Gastrocnemius medialis (tissue), 4 donors: ENCODE measurements at regions not wholly inside any gene's neighbourhood (a gene's known extent, or its start where the extent isn't known, plus 50 kb on each side); places are given as distances from the start of the nearest gene placed in this dataset.

ENCODE experiments used
- ATAC-seq, 2 donors: fragments of 150-250 bp; one replicate each; pipeline ENCODE4 v1.9.1; 2016
- DNase-seq, 2 donors: peaks; one replicate each; pipeline ENCODE4 v3.0.0-alpha.2; 2019
- H3K27ac ChIP-seq, 4 donors: fragments of 200-600 bp; sonication (generic); 1 replicate in 1 of 4; 2 replicates in 3 of 4; pipeline ENCODE4 v1.5.1; 2016 to 2018; ENCODE audit warnings: mild to moderate bottlenecking in 2 of 4, moderate library complexity in 1 of 4
- H3K27me3 ChIP-seq, 3 donors: fragments of 200-600 bp; sonication (generic) in 2 of 3; 1 replicate in 1 of 3; 2 replicates in 2 of 3; pipeline versions ENCODE4 v1.5.1 to v1.6.0; 2016 to 2019; ENCODE audit warnings: mild to moderate bottlenecking in 1 of 3, moderate library complexity in 1 of 3
- H3K36me3 ChIP-seq, 2 donors: fragments of 200-600 bp; sonication (generic) in 1 of 2; one replicate each; pipeline ENCODE4 v1.5.1; 2017 to 2018
- H3K4me1 ChIP-seq, 2 donors: fragments of 200-600 bp; sonication (generic) in 1 of 2; one replicate each; pipeline ENCODE4 v1.5.1; 2016 to 2017; ENCODE audit warnings: mild to moderate bottlenecking in 2 of 2
- H3K4me3 ChIP-seq, 4 donors: fragments of 200-600 bp; sonication (generic) in 3 of 4; 1 replicate in 1 of 4; 2 replicates in 3 of 4; pipeline ENCODE4 v1.5.1; 2016 to 2019; ENCODE audit warnings: mild to moderate bottlenecking in 2 of 4
- H3K9me3 ChIP-seq, 3 donors: fragments of 200-600 bp; sonication (generic) in 2 of 3; 1 replicate in 1 of 3; 2 replicates in 2 of 3; pipeline ENCODE4 v1.5.1; 2016 to 2019
- CTCF ChIP-seq, 5 experiments: fragments of 450-650 bp in 3 of 5; fragments of 200-600 bp in 2 of 5; sonication (generic) in 2 of 5; IDR thresholded peaks in 4 of 5; conservative IDR thresholded peaks in 1 of 5; 1 replicate in 4 of 5; 2 replicates in 1 of 5; pipeline ENCODE4 v1.5.1; 2016 to 2019; ENCODE audit warnings: antibody characterized with exemption in 5 of 5, mild to moderate bottlenecking in 3 of 5, moderate library complexity in 3 of 5
- POLR2A ChIP-seq, 2 donors: fragments of 450-650 bp; IDR thresholded peaks; one replicate each; pipeline ENCODE4 v1.6.1; 2017; ENCODE audit warnings: antibody characterized with exemption in 2 of 2, mild to moderate bottlenecking in 2 of 2, moderate library complexity in 2 of 2
- in situ Hi-C, 4 donors: fragments of 200-750 bp; cut with MboI; loops; one replicate each; pipeline versions ENCODE4 v1.15.0 to v1.8.0; 2017; ENCODE audit warnings: low sequenced_read_pairs in 4 of 4
- intact Hi-C: fragments of 100-400 bp; cut with DNase I; formaldehyde crosslinking; loops from one replicate; pipeline ENCODE4 v1.15.1; 2023; ENCODE audit warnings: low total_unique reads

- Histone ChIP-seq H3K27me3 (no peaks in the 10 kb centered on the region), H3K4me3 (no peak overlapping the region), H3K36me3 (no peaks in the 10 kb centered on the region), H3K4me1 (no peaks in the 10 kb centered on the region), H3K9me3 (no peaks in the 10 kb centered on the region), H3K27ac (no peak overlapping the region)
- no peak for TF ChIP-seq CTCF (IDR thresholded peaks at IDR 0.05 in 4 of 5, conservative IDR thresholded peaks at IDR 0.05 in 1 of 5)
- TF ChIP-seq POLR2A (IDR thresholded peaks at IDR 0.05): no peak
- DNase-seq: no peak
- in situ Hi-C loops (no loop called here), intact Hi-C loops (no loop called here)
- no peak for ATAC-seq
Measured at GRCh38 chr6:102390541-102390940, 997.0 kb downstream of the GRIK2 start.

- H3K4me3 ChIP-seq: no peak overlapping the region
- no peaks in the 10 kb centered on the region for H3K36me3 ChIP-seq
- TF ChIP-seq POLR2A (IDR thresholded peaks at IDR 0.05): no peak
- no peak for TF ChIP-seq CTCF (IDR thresholded peaks at IDR 0.05 in 4 of 5, conservative IDR thresholded peaks at IDR 0.05 in 1 of 5)
- no peaks in the 10 kb centered on the region for H3K9me3 ChIP-seq
- H3K27ac ChIP-seq: no peak overlapping the region
- in situ Hi-C loops (no loop called here), intact Hi-C loops (no loop called here)
- no peak for ATAC-seq
- H3K4me1 ChIP-seq: no peaks in the 10 kb centered on the region
- no peak for DNase-seq
- no peaks in the 10 kb centered on the region for H3K27me3 ChIP-seq
Measured at GRCh38 chr6:102389994-102390393, 996.5 kb downstream of the GRIK2 start.

GRCh38 chr6:102387326-102388033, 994.0 kb downstream of the GRIK2 start:
- intact Hi-C loops: no loop called here

GRCh38 chr6:102381203-102381602, 987.7 kb downstream of the GRIK2 start:
- Histone ChIP-seq H3K36me3 (no peaks in the 10 kb centered on the region), H3K9me3 (no peaks in the 10 kb centered on the region), H3K4me3 (no peak overlapping the region), H3K27ac (no peak overlapping the region), H3K27me3 (no peaks in the 10 kb centered on the region), H3K4me1 (no peaks in the 10 kb centered on the region)
- DNase-seq (no peak), ATAC-seq (no peak)
- in situ Hi-C loops: no loop called here
- intact Hi-C loops: no loop called here
- no peak for TF ChIP-seq CTCF (IDR thresholded peaks at IDR 0.05 in 4 of 5, conservative IDR thresholded peaks at IDR 0.05 in 1 of 5)
- no peak for TF ChIP-seq POLR2A (IDR thresholded peaks at IDR 0.05)

More at GRCh38 chr6:102387326-102388033, 994.0 kb downstream of the GRIK2 start:
- H3K27ac ChIP-seq: no peak overlapping the region
- H3K27me3 ChIP-seq: no peaks in the 10 kb centered on the region
- no peak for DNase-seq
- H3K36me3 ChIP-seq: no peaks in the 10 kb centered on the region
- in situ Hi-C loops: no loop called here
- no peak overlapping the region for H3K4me3 ChIP-seq
- H3K9me3 ChIP-seq: no peaks in the 10 kb centered on the region
- no peak for ATAC-seq
- no peaks in the 10 kb centered on the region for H3K4me1 ChIP-seq
- TF ChIP-seq POLR2A (IDR thresholded peaks at IDR 0.05): no peak
- TF ChIP-seq CTCF (IDR thresholded peaks at IDR 0.05 in 4 of 5, conservative IDR thresholded peaks at IDR 0.05 in 1 of 5): no peak

GRCh38 chr6:102356170-102356569, 962.7 kb downstream of the GRIK2 start:
- no peak for ATAC-seq
- intact Hi-C loops: no loop called here
- H3K27me3 ChIP-seq: no peaks in the 10 kb centered on the region
- no peaks in the 10 kb centered on the region for H3K36me3 ChIP-seq
- H3K27ac ChIP-seq: no peak overlapping the region
- in situ Hi-C loops: no loop called here
- no peak for TF ChIP-seq POLR2A (IDR thresholded peaks at IDR 0.05)
- TF ChIP-seq CTCF (IDR thresholded peaks at IDR 0.05 in 4 of 5, conservative IDR thresholded peaks at IDR 0.05 in 1 of 5): no peak
- H3K4me3 ChIP-seq: no peak overlapping the region
- no peaks in the 10 kb centered on the region for H3K4me1 ChIP-seq
- no peak for DNase-seq
- no peaks in the 10 kb centered on the region for H3K9me3 ChIP-seq
